Activated CD4-positive, alpha-beta T cell treated with anti-CD3 and anti-CD28 coated beads, Interleukin-10, Interleukin-2, amounts not matched to agents 100 ng/mL and 50 ng/mL, durations not matched to agents 16 hours and 8 hours (primary cell): ENCODE measurements at regions not wholly inside any gene's neighbourhood (a gene's known extent, or its start where the extent isn't known, plus 50 kb on each side); places are given as distances from the start of the nearest gene placed in this dataset.
"Not testable (repeated sequence)": the region's sequence is repeated elsewhere in the genome, so short reads cannot be mapped to it uniquely, and the experiment has no call there.

Source experiments
- DNase-seq: peaks from one replicate; pipeline ENCODE4 v3.0.0-alpha.2; 2020

GRCh38 chr11:82533628-82534327 is 199.9 kb downstream of the FAM181B start:
- DNase-seq, result no peak

GRCh38 chr11:82529936-82530335 is 203.7 kb downstream of the FAM181B start:
- DNase-seq, result no peak

- no peak for DNase-seq
Measured at GRCh38 chr11:82527081-82527584, 206.5 kb downstream of the FAM181B start.

- no peak for DNase-seq
Measured at GRCh38 chr11:82523141-82523540, 210.5 kb downstream of the FAM181B start.

- no peak for DNase-seq
Measured at GRCh38 chr11:82521427-82521826, 212.2 kb downstream of the FAM181B start.

- DNase-seq, result no peak
Measured at GRCh38 chr11:82507288-82507687, 226.4 kb downstream of the FAM181B start.

- no peak for DNase-seq
Measured at GRCh38 chr11:82505379-82505778, 228.3 kb downstream of the FAM181B start.

GRCh38 chr11:82501174-82501573 is 232.5 kb downstream of the FAM181B start:
- not testable (repeated sequence) for DNase-seq

- DNase-seq, result no peak
Measured at GRCh38 chr11:82494988-82495432, 238.7 kb downstream of the FAM181B start.

GRCh38 chr11:82474876-82475275 is 258.8 kb downstream of the FAM181B start:
- no peak for DNase-seq

- DNase-seq, result no peak
Measured at GRCh38 chr11:82465481-82465880, 268.2 kb downstream of the FAM181B start.

GRCh38 chr11:82462608-82463242 is 270.9 kb downstream of the FAM181B start:
- DNase-seq, result no peak

- no peak for DNase-seq
Measured at GRCh38 chr11:82458761-82459160, 274.9 kb downstream of the FAM181B start.

- no peak for DNase-seq
Measured at GRCh38 chr11:82458147-82458546, 275.5 kb downstream of the FAM181B start.

GRCh38 chr11:82450996-82451395 is 282.7 kb downstream of the FAM181B start:
- DNase-seq, result no peak

- DNase-seq, result no peak
Measured at GRCh38 chr11:82406611-82407010, 327.1 kb downstream of the FAM181B start.

GRCh38 chr11:82405421-82405820 is 328.2 kb downstream of the FAM181B start:
- DNase-seq, result no peak

GRCh38 chr11:82404981-82405380 is 328.7 kb downstream of the FAM181B start:
- no peak for DNase-seq

GRCh38 chr11:82403640-82404305 is 329.9 kb downstream of the FAM181B start:
- no peak for DNase-seq

GRCh38 chr11:82398300-82398815 is 335.3 kb downstream of the FAM181B start:
- no peak for DNase-seq

GRCh38 chr11:82396639-82397038 is 337.0 kb downstream of the FAM181B start:
- not testable (repeated sequence) for DNase-seq

- DNase-seq, result no peak
Measured at GRCh38 chr11:82384308-82384707, 349.4 kb downstream of the FAM181B start.

- DNase-seq, result no peak
Measured at GRCh38 chr11:82373781-82374542, 359.7 kb downstream of the FAM181B start.
